ENCODE measurements at regions not wholly inside any gene's neighbourhood (a gene's known extent, or its start where the extent isn't known, plus 50 kb on each side); places are given as distances from the start of the nearest gene placed in this dataset.
A peak's percentile ranks its signal among the peaks of the same experiment; 100 is the strongest.

DNA sequence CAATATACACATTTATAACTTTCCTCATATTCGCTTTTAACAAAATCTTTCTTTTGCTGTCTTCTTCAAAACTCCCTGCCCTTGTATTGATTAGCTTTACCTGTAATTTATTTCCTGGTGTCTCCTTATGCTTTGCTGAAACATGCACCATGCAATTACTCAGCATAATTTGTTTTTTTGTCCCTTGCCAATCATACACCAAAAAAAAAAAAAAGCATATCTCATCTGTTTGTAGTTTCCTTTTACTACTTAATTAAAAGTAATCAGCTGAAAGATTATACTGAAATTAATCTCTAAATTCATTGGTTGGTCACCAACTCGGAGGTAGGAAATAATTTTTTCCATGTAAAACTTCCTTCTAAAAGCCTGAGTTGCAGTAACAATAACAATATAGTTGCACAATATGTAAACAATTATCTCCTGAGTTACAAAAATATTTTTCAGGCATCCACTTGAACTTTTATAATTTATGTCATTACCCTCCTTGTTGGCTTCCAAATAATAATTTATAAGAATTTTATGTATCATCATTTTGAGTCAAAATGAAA lies 53.0 kb upstream of the ROCK1 start:
- Histone ChIP-seq H3K36me3 (ENCODE audit: control insufficient read depth, insufficient read depth, low read length) (no peaks in the 10 kb centered on the region), H3K9ac (ENCODE audit: insufficient read depth in 1 of 2, low read depth in 2 of 2, low read length in 2 of 2) (no peak overlapping the region), H4K20me1 (replicated peaks; ENCODE audit: control insufficient read depth, insufficient read depth, low read length) (no peaks in the 10 kb centered on the region), H3K9me1 (ENCODE audit: control insufficient read depth, insufficient read depth, low read length) (no peaks in the 10 kb centered on the region), H3K27ac (ENCODE audit: extremely low read depth, low read depth, low read length) (no peak overlapping the region), H2AFZ (ENCODE audit: low read depth, low read length) (no peak overlapping the region), H3K4me1 (replicated peaks in 1 of 2; ENCODE audit: control insufficient read depth in 2 of 2, insufficient read depth in 2 of 2, low read length in 2 of 2) (no peaks in the 10 kb centered on the region), H3K9me3 (replicated peaks; ENCODE audit: control insufficient read depth, insufficient read depth, low read depth, low read length) (no peaks in the 10 kb centered on the region), H3K27me3 (ENCODE audit: control insufficient read depth in 2 of 2, insufficient read depth in 2 of 2, low read length in 2 of 2) (no peaks in the 10 kb centered on the region), H3K79me2 (ENCODE audit: control insufficient read depth, insufficient read depth, low read length) (no peaks in the 10 kb centered on the region), H3K4me3 (no peak overlapping the region), H3K4me2 (ENCODE audit: insufficient read depth, low read length) (no peak overlapping the region)
- ATAC-seq, result no peak
- CTCF ChIA-PET (ENCODE audit: low intra/inter-chr PET ratio), result no interaction called here
- intact Hi-C loops (cut with micrococcal nuclease) (loop anchor here (10.0 kb wide), 1 partner anchor 110 kb away; no protein-coding TSS in a partner anchor), in situ Hi-C loops (cut with MboI) (loop anchor here (25.0 kb wide), 1 partner anchor 502 kb away; no protein-coding TSS in a partner anchor)
- no peak for FAIRE-seq
- no peak for DNase-seq (ENCODE audit: extremely low read depth in 1 of 4, low spot score in 3 of 4)
- BruUV-seq (replicated peaks), result no TSS peak
- POLR2A ChIA-PET, result no interaction called here
- 3% methylated on average over 2 of the region's 2 CpGs for WGBS (ENCODE audit: insufficient coverage, low coverage, missing lambda C conversion rate)
- TF ChIP-seq CBX8 (IDR thresholded peaks at IDR 0.05; ENCODE audit: borderline replicate concordance, extremely low read depth, low read depth, low read length, poor library complexity, severe bottlenecking), result peak; percentile 31
- no peak for TF ChIP-seq HES1 (IDR thresholded peaks at IDR 0.05; ENCODE audit: low read depth)
- TF ChIP-seq ZKSCAN8 (CRISPR knock-in tag; IDR thresholded peaks at IDR 0.05), result no peak
- TF ChIP-seq CBFB (CRISPR knock-in tag; IDR thresholded peaks at IDR 0.05), result no peak

Data from K562 (cell line).